Glomerular endothelial cell (primary cell): ENCODE measurements at regions not wholly inside any gene's neighbourhood (a gene's known extent, or its start where the extent isn't known, plus 50 kb on each side); places are given as distances from the start of the nearest gene placed in this dataset.

Experiments
- DNase-seq: peaks from one replicate; pipeline ENCODE4 v3.0.0-alpha.2; 2011; ENCODE audit warnings: low read depth, low spot score; ENCODE audit errors: extremely low read depth

DNA sequence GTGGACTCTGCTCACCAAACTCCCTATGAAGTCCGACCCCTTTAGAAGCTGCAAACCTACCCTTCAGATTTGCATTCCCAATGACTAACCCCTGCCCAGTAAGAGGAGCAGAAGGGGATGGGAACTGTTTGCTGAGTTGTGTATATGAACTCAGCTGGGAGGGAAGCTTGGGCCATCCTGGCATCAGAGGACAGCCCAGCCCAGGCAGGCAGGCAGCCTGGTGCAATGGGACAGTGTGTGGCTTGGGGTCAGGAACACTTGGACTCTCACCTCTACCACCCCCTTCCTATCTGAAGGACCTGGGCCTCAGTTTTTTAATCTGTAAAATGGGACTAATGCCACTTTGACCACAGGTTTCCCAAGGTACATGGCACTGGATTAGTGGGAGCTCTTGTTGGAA lies 147.4 kb upstream of the GPR26 start:
- no peak for DNase-seq

DNA sequence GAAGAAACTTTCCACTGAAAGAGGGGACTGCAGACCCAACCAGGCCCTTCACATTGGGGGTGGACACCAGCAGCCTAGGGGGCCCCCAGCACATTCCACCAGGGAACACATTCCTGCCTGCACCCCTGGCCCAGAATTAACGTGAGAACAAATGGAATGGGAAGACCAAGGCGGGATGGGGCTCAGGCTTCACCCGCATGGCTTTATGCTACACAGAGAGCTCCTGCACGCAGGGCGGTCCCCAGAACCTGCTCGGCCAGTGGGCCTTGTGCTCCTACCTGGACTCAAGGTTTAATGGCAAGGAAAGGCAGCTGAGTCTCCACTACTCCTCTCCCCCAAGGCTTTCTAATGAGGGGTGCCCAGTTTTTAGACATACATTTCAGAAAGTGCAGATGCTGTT lies 146.3 kb upstream of the GPR26 start:
- DNase-seq = no peak

DNA sequence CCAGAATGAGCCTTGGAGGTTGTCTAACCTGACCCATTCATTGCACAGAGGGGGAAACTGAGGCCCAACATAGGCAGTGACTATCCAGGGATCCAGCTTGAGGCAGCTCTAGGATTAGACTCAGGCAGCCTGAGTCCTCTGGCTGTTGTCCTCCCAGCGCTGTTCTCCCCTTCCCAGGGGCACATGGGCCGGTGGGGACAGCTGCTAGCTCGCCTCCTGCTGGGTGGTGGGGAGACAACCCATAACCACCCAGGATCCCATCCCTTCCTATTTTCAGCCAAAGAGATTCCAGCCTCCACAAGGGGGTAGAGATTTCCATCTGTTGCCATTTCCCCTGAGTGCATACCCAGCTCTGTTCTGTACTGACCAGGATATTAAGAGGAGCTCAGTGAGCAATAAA lies 145.1 kb upstream of the GPR26 start:
- DNase-seq = no peak

- DNase-seq = no peak
Observed at GRCh38 chr10:123521556-123521955, 144.6 kb upstream of the GPR26 start.

DNA sequence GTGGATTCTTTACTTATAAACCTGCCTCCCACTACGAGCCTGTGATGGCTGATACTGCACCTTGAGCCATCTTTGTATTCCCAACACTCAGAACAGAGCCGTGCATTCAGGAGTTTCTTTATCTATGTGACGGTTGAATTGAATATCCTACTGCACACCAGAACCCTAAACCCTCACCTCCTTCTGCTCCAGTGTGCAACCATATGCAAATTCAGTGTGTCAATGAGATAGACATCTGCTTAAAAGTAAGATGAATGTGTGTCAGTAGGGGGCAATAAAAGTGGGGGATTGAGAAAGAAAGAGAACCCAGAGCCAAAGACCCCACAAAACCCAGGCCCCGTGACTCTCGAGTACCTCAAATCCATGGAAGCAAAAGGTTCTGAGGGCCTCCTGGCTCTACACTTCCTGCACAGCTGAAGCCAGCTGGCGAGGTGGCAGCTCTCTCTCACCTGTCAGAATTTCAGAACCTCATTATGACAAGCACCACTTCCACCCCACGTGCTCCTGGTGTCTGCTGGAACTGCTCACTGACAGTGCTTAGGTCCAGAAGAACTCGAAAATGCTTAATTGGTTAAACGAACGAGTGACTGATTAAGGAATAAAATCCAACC lies 143.3 kb upstream of the GPR26 start:
- DNase-seq = no peak

DNA sequence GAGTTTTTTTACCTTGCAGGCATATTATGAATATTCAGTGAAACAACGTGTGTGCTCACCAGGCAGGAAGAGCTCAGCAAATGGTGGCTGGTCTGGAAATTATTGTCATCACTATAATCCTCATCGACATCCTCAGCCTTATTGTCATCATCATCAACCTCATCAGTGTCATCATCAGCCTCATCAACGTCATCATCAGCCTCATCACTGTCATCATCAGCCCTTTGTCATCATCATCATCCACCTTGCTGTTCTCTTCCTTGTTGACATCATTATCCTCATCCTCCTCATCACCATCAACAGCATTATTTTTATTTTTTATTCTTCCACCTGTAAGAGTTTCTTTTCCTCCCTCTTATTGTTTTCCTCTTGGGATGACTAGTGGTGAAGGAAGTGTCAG lies 142.3 kb upstream of the GPR26 start:
- no peak for DNase-seq

- DNase-seq = no peak
Observed at GRCh38 chr10:123526356-123527064, 139.6 kb upstream of the GPR26 start.

GRCh38 chr10:123527151-123527550 lies 139.0 kb upstream of the GPR26 start:
- DNase-seq = no peak

GRCh38 chr10:123529146-123529760 lies 136.9 kb upstream of the GPR26 start:
- DNase-seq = no peak

DNA sequence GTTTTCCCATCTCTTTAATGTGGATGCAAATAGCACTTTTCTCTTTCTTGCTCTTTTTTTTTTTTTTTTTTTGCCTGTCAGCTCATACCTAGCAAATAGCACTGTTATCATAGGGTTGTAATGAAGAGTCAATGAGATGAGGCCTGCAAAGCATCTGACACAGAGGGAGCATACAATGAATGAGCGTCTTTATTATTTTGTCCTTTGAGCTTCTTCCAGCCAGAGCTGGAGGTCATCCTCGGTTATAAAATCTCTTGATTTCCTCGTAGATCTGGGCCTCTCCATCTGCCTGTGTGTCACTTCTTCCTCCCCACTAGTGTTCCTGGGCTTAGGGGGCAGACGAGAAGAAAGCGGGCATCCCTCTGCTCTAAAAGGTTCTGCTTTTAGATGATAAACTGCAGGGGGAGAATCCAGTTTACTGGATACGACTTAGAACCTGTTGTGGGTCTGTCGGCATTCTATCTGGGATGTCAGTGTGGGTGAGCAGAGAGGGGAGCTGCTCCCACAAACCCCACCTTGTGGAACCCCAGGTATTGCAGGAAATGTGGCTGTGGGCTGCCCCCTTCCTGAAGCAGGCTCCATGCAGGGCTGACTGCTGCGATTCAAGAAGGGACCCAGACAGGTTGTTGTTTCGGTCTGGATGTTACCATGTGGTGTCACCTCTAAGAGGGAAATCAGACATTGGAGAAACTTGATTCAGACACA lies 135.8 kb upstream of the GPR26 start:
- no peak for DNase-seq

DNA sequence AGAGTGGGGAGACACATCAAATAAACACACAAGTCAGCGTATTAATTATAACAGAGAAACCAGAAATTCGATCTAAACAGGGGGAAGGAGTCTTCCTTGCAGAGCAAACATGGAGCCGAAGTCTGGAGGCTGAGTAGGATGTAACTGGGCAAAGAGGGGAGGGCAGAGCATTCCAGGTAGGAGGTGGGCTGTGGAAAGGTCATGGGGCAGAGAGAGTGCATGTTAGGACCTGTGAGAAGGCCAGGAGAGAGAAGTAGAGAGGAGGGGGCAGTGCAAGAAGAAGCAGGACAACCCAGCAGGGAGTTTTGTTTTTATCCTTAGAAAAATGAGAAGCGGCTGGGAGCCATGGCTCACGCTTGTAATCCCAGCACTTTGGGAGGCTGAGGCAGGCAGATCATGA lies 130.8 kb upstream of the GPR26 start:
- DNase-seq = no peak

DNA sequence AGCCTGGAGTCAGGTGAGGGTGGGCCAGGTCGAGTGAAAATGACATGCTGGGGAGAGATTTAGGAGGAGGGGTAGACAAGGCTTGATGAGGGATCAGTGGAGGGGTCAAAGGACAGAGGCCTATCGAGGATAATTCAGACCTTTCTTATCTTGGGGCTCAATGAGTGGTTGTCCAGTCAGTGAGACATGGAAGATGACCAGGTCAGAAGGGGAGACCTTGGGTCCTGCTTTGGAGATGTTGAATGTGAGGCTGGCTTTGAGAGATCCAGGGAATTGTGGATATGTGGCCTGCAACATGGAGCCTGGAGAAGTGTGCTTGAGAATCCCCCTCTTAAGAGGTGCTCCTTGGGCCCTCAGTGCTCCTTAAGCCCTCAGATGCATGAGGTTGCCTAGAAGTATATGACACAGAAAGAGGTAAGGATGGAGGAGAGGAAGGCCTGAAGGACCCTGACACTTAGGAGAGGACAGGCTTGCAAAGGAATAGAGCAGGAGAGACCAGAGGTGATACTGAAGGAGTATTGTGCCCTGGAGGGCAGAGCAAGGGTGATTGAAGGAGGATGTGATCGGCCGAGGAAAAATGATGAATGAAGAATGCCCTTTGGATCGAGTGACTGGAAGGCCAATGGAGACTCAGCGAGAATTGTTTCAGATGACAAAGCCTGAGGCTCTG lies 129.8 kb upstream of the GPR26 start:
- DNase-seq = no peak

DNA sequence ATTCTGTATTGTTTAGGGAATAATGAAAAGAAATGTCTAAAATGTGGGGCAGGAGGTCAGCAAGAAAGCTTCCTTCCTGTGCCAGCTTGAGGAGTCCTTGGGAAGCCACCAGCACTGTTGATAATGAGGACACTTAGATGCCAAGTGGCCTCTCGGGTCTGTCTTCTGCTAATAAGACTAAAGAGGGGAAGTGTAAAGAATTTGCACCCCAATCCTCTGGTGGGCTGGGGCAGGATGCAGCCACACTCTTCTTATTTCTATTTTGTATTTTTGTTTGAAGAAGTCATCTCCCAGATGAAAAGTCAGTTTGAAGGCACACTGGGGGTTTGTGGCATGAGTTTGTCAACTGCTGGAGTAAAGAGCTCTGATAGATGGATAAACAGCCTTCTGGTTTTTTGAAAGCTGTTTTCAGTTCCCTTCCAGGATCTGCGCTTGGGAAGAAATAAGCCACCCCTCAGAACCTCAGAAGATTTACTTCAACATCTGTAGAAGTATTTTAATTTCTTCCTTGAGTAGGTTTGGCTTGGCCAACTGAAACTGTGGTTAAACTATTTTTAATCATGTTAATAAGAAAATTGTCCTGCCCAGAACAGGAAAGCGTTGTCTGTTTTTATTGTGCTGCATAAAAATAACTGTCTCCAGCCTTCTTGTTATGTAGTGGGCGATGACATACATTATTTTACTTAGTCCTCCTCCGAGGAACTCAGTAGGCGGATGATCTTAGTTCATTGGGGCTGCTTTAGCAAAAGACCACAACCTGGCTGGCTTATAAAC lies 128.8 kb upstream of the GPR26 start:
- no peak for DNase-seq

DNA sequence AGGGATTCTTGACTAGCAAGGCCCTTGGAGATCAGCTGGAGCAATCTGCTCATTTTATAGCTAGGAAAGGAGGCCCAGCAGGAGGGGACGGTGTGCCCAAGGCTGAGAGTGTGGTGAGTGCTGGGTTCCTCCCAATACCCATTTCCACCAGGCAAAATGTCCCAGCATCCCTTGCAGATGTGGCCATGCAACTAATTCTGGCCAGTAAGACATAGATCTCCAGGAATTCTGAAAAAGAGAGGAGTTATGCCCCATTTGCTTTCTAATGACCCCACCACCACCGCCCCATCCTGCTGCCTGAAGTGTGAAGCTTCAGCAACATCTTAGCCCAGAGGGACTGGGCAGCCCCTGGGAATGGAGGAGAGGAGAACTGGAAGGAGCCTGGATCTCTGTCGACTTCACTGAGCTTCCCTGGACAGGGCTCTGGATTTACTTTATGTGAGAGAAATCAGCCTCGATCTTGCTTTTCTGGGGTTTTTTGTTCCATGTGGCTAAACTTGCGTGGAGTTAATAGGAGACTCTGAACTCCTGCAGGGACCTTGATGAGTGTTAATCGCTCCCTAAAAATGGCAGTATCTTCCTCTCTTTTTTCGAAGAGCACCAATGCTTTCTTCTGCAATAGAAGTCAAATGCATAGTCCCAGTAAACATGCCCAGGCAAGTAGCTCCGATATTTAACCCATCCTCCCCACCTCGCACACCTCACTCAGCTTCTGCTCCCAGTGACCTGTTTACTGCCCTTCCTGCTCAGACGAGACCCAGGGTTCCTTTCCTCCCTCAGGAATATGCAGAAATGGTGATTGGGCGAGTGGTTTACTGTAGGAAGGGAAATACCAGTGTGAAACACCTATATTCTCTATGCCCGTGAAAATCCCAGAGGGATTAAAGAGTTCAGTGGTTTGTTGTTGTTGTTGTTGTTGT lies 127.5 kb upstream of the GPR26 start:
- DNase-seq = no peak

GRCh38 chr10:123544986-123545385 lies 121.2 kb upstream of the GPR26 start:
- DNase-seq = no peak

GRCh38 chr10:123548770-123549169 lies 117.4 kb upstream of the GPR26 start:
- DNase-seq = no peak

GRCh38 chr10:123549761-123550454 lies 116.2 kb upstream of the GPR26 start:
- no peak for DNase-seq

DNA sequence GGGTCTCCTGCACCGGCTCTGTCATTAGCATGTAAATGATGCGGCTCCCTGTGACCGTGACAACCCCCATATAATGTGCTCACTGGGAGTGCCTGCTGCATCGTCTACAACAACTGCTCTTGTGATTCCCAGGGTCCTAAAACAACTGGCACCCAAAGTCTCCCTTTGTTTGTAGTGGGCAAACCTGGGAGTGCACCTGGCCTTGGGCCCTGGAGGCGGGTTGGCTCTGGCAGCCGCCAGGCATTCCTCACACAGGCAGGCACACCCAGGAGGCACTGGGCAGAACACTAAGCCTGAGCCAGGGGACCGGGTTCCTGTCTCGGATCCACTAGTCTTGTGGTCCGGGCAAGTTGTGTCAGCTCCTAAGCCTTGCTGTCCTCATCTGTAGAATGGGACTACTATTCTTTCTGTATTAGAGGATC lies 115.5 kb upstream of the GPR26 start:
- no peak for DNase-seq

DNA sequence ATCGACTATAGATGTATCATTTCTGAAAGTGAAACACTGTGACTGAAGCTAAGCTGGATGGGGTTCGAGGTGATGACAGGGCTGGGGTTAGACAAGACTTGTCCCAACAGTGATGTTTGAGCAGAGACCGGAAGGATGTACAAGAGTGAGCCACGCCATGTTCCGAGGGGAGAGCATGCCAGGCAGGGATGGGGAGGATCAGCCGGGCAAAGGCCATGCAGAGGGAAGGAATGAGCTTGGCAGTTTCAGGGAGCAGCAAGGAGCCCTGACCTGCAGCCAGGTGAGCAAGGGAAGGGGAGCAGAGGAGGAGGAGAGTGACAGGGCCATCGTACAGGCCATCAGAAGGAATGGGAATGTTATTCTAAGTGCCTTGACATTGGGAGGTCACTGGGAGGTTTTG lies 114.9 kb upstream of the GPR26 start:
- no peak for DNase-seq
